ENCODE measurements at regions not wholly inside any gene's neighbourhood (a gene's known extent, or its start where the extent isn't known, plus 50 kb on each side); places are given as distances from the start of the nearest gene placed in this dataset.

DNA sequence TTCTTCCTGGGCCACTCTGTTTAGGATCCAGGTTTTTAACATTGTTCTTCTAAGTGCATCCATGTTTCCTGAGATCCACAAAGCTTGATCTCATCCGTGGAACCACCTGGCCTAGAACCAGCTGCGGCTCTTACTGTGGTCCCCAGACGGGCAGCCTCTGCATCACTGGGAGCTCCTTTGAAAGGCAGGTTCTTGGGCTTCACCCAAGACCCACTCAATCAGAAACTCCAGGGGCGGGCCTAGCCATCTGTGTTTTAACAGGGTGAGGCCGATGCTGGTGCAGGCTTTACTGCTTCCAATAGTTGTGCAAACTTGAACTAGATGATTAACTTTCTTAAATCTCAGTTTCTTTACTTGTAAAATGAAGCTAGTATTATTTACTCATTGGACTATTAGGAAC is 605.7 kb downstream of the FGF9 start:
- H3K4me3 ChIP-seq (ENCODE audit: low read length in 2 of 2), result no peak overlapping the region
- no peaks in the 10 kb centered on the region for H3K36me3 ChIP-seq (ENCODE audit: control insufficient read depth in 2 of 2, insufficient read depth in 2 of 2, low read length in 2 of 2)
- no peak overlapping the region for H3K27ac ChIP-seq (ENCODE audit: low read depth in 2 of 2, low read length in 2 of 2)
- no peaks in the 10 kb centered on the region for H3K9me3 ChIP-seq (ENCODE audit: control insufficient read depth in 2 of 2, low read length in 2 of 2)
- H3K4me1 ChIP-seq (ENCODE audit: control insufficient read depth in 2 of 2, insufficient read depth in 2 of 2, low read length in 2 of 2), result no peaks in the 10 kb centered on the region
- H3K27me3 ChIP-seq (ENCODE audit: control insufficient read depth in 2 of 2, insufficient read depth in 2 of 2, low read length in 2 of 2), result no peaks in the 10 kb centered on the region
- no peak overlapping the region for H3K9ac ChIP-seq (ENCODE audit: low read depth in 1 of 2, low read length in 2 of 2)

DNA sequence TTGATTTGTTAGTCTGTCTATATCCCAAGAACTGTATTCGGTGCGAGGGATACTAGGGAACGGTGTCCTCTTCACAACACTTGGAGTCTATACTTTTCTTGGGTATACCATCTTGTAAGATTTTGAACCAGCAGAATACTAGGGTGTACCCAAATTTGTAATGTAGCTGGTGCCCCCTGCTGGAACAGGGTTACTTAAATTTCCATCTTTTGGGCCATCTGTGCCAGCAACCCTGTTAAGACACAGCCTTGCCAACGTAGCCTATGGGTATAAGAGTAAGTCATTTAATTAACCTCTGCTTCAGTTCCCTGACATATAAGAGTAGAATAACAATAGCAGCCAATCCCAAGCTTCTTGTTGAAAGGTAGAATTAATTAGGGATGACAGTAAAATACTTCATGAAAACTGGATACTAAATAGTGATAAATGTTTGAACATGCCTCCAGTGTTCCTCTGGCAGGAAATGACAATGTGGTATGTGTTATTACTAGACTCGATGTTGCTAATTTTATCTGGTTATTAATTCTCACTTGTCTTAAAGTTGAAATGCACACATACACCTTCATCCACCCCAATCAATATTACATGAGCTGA is 607.6 kb downstream of the FGF9 start:
- Histone ChIP-seq H3K27me3 (ENCODE audit: control insufficient read depth in 2 of 2, insufficient read depth in 2 of 2, low read length in 2 of 2) (no peaks in the 10 kb centered on the region), H3K36me3 (ENCODE audit: control insufficient read depth in 2 of 2, insufficient read depth in 2 of 2, low read length in 2 of 2) (no peaks in the 10 kb centered on the region), H3K4me3 (ENCODE audit: low read length in 2 of 2) (no peak overlapping the region), H3K9me3 (ENCODE audit: control insufficient read depth in 2 of 2, low read length in 2 of 2) (no peaks in the 10 kb centered on the region), H3K9ac (ENCODE audit: low read depth in 1 of 2, low read length in 2 of 2) (no peak overlapping the region), H3K4me1 (ENCODE audit: control insufficient read depth in 2 of 2, insufficient read depth in 2 of 2, low read length in 2 of 2) (no peaks in the 10 kb centered on the region), H3K27ac (ENCODE audit: low read depth in 2 of 2, low read length in 2 of 2) (no peak overlapping the region)

DNA sequence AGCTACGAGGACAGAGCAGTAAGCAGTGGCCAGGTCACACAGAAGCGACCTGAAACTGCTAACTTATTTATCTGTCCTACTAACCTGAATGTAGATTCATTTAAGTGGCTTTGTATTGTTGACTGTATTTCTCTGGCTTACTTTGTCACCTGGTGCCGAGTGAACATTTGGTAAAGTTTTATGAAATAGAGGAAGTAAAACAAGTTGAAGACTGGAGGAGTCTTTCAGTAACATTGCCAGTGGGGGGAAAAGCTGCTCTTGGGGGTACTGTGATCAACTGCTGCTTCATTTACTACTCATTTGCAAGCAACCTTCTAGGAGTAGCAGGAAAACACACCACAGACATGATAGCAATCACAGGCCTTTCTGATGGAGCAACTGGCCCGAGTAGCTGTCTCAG is 615.0 kb downstream of the FGF9 start:
- H3K9me3 ChIP-seq (ENCODE audit: control insufficient read depth in 2 of 2, low read length in 2 of 2), result no peaks in the 10 kb centered on the region
- no peak overlapping the region for H3K27ac ChIP-seq (ENCODE audit: low read depth in 2 of 2, low read length in 2 of 2)
- H3K27me3 ChIP-seq (ENCODE audit: control insufficient read depth in 2 of 2, insufficient read depth in 2 of 2, low read length in 2 of 2), result no peaks in the 10 kb centered on the region
- H3K4me3 ChIP-seq (ENCODE audit: low read length in 2 of 2), result no peak overlapping the region
- H3K4me1 ChIP-seq (ENCODE audit: control insufficient read depth in 2 of 2, insufficient read depth in 2 of 2, low read length in 2 of 2), result no peaks in the 10 kb centered on the region
- no peaks in the 10 kb centered on the region for H3K36me3 ChIP-seq (ENCODE audit: control insufficient read depth in 2 of 2, insufficient read depth in 2 of 2, low read length in 2 of 2)
- no peak overlapping the region for H3K9ac ChIP-seq (ENCODE audit: low read depth in 1 of 2, low read length in 2 of 2)

DNA sequence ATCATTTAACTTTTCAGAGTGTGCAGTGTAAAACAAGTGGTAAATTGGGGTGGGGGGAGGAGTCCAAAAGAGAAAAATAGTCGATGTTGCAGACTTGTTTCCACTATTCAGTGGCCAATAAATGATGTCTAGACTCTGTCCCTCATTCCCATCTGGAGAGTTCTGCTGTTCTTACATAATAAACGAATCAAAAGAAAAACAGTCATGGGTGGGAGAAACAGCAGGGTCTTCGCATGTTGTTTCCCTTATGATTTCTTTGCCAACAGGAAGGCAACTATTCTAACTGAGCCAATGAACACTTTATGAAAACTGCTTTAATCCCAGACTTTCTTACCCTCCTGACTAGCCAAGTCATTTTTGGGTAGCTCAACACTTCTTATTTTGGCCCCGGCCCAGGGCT is 615.5 kb downstream of the FGF9 start:
- no peaks in the 10 kb centered on the region for H3K36me3 ChIP-seq (ENCODE audit: control insufficient read depth in 2 of 2, insufficient read depth in 2 of 2, low read length in 2 of 2)
- no peak overlapping the region for H3K9ac ChIP-seq (ENCODE audit: low read depth in 1 of 2, low read length in 2 of 2)
- H3K9me3 ChIP-seq (ENCODE audit: control insufficient read depth in 2 of 2, low read length in 2 of 2), result no peaks in the 10 kb centered on the region
- H3K27ac ChIP-seq (ENCODE audit: low read depth in 2 of 2, low read length in 2 of 2), result no peak overlapping the region
- H3K27me3 ChIP-seq (ENCODE audit: control insufficient read depth in 2 of 2, insufficient read depth in 2 of 2, low read length in 2 of 2), result no peaks in the 10 kb centered on the region
- H3K4me1 ChIP-seq (ENCODE audit: control insufficient read depth in 2 of 2, insufficient read depth in 2 of 2, low read length in 2 of 2), result no peaks in the 10 kb centered on the region
- no peak overlapping the region for H3K4me3 ChIP-seq (ENCODE audit: low read length in 2 of 2)

DNA sequence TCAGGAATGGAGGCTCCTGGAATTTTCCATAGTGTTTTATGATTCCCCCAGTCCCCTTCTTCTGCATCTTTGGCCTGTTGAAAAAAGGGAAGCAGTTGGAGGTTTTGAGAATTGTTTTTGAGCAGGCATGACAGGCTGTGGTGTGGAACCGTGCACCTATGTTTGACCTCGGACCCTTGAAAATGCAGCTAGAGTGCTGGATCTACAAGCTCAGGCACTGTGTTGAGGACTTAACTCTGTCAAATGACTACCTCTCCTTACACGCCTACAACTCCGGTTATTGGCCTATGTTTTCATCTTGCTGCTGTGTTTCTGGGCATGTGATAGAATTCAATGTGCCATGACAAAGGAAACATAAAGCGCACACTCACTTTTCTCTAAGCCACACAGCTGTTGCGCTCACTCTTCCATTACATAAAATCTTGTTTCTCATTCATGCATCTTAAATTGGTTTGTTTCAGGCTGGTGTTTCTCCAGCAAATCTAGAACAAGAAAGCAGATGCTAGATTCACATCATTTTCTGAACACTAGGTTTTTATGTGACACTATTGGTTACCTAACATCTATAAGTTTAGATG is 616.6 kb downstream of the FGF9 start:
- Histone ChIP-seq H3K36me3 (ENCODE audit: control insufficient read depth in 2 of 2, insufficient read depth in 2 of 2, low read length in 2 of 2) (no peaks in the 10 kb centered on the region), H3K27me3 (ENCODE audit: control insufficient read depth in 2 of 2, insufficient read depth in 2 of 2, low read length in 2 of 2) (no peaks in the 10 kb centered on the region), H3K27ac (ENCODE audit: low read depth in 2 of 2, low read length in 2 of 2) (no peak overlapping the region), H3K9ac (ENCODE audit: low read depth in 1 of 2, low read length in 2 of 2) (no peak overlapping the region), H3K4me1 (ENCODE audit: control insufficient read depth in 2 of 2, insufficient read depth in 2 of 2, low read length in 2 of 2) (no peaks in the 10 kb centered on the region), H3K9me3 (ENCODE audit: control insufficient read depth in 2 of 2, low read length in 2 of 2) (no peaks in the 10 kb centered on the region), H3K4me3 (ENCODE audit: low read length in 2 of 2) (no peak overlapping the region)

DNA sequence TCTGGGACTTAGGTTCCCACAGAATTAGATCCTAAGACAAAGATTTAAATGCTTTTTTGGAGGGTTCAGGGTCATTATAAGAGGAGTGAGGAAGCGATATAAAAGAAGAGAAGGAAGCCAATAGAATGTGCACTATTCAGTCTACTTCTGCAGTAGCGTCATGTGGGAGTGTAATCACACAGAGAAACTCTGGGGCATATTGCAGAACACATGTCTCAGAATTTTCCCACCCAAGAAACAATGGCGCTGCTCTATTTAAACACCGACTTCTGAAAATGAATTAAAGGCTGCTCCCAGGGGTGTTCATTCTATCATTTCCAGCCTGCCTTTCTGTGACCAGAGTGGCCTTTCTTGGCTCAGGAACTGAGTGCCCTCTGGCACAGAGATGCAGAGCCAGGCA is 617.6 kb downstream of the FGF9 start:
- Histone ChIP-seq H3K36me3 (ENCODE audit: control insufficient read depth in 2 of 2, insufficient read depth in 2 of 2, low read length in 2 of 2) (no peaks in the 10 kb centered on the region), H3K4me3 (ENCODE audit: low read length in 2 of 2) (no peak overlapping the region), H3K9ac (ENCODE audit: low read depth in 1 of 2, low read length in 2 of 2) (no peak overlapping the region)

DNA sequence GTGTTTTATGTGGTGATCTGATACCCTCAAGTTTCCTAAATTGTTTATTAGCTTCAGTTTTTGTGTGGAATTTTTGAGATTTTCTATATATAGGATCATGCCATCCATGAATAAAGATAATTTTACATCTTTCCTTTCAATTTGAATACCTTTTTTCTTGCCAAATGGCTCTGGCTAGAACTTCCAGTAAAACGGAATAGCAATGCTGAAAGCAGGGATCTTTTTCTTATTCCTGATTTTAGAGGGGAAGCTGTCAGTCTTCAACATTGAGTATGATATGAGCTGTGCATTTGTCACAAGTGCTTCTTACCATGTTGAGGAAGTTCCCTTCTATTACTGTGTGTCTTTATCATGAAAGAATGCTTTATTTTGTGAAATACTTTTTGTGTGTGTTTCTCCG is 618.8 kb downstream of the FGF9 start:
- H3K9ac ChIP-seq (ENCODE audit: low read depth in 1 of 2, low read length in 2 of 2), result no peak overlapping the region
- no peaks in the 10 kb centered on the region for H3K36me3 ChIP-seq (ENCODE audit: control insufficient read depth in 2 of 2, insufficient read depth in 2 of 2, low read length in 2 of 2)
- no peaks in the 10 kb centered on the region for H3K4me1 ChIP-seq (ENCODE audit: control insufficient read depth in 2 of 2, insufficient read depth in 2 of 2, low read length in 2 of 2)
- H3K27ac ChIP-seq (ENCODE audit: low read depth in 2 of 2, low read length in 2 of 2), result no peak overlapping the region
- H3K27me3 ChIP-seq (ENCODE audit: control insufficient read depth in 2 of 2, insufficient read depth in 2 of 2, low read length in 2 of 2), result no peaks in the 10 kb centered on the region
- H3K9me3 ChIP-seq (ENCODE audit: control insufficient read depth in 2 of 2, low read length in 2 of 2), result no peaks in the 10 kb centered on the region
- no peak overlapping the region for H3K4me3 ChIP-seq (ENCODE audit: low read length in 2 of 2)

More for the DNA sequence above, 617.6 kb downstream of the FGF9 start:
- Histone ChIP-seq H3K27ac (ENCODE audit: low read depth in 2 of 2, low read length in 2 of 2) (no peak overlapping the region), H3K4me1 (ENCODE audit: control insufficient read depth in 2 of 2, insufficient read depth in 2 of 2, low read length in 2 of 2) (no peaks in the 10 kb centered on the region), H3K9me3 (ENCODE audit: control insufficient read depth in 2 of 2, low read length in 2 of 2) (no peaks in the 10 kb centered on the region), H3K27me3 (ENCODE audit: control insufficient read depth in 2 of 2, insufficient read depth in 2 of 2, low read length in 2 of 2) (no peaks in the 10 kb centered on the region)

DNA sequence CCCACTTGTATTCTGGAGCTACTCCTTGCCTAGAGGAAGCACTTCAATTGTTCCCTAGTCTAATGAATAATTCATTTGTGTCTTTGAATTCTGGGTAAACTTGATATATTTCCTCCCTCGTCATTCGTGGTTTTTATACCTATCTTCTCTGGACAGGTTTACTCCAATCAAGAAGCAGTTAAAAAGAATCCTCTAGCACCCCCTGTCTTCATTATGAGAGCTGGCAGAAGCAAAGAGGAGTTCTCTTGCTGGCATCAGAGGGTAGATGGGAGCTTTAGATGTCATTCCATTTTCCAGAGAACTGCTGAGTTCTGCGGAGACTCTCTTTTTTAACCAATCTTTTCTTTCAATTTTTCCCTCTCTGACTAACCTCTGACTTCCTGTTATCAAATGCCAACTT is 627.7 kb downstream of the FGF9 start:
- Histone ChIP-seq H3K36me3 (ENCODE audit: control insufficient read depth in 2 of 2, insufficient read depth in 2 of 2, low read length in 2 of 2) (no peaks in the 10 kb centered on the region), H3K27me3 (ENCODE audit: control insufficient read depth in 2 of 2, insufficient read depth in 2 of 2, low read length in 2 of 2) (no peaks in the 10 kb centered on the region)

DNA sequence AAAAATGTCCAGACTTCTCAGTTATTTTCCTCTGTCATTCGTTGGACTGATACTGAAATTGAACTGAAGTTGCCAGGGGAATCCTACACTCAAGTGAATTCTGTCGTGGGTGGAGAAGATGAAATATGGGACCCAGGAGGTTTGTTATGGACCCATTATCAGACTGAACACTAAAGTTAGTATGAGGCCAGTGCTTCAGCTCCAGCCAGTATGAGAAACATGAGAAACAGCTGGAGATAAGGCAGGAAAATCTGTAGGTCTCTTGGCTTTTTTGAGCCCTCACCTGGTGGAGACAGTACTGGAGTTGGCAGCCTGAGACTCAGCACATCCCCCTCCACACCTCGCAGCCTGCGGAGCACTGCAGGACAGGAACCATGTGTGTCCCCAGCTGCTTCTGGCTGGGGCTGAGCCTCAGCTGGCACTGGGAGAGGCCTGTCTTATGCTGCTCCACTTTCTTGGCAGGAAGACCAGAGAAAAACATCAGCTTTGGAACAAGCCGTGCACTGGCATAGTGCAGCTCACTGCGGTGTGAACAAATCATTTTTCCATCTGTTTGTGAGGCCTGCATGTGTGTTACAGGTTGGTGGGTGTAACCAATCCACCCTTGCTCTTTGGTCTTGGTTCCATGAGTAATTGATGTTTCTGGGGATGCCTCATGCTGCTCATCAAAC is 641.0 kb downstream of the FGF9 start:
- no peaks in the 10 kb centered on the region for H3K27me3 ChIP-seq (ENCODE audit: control insufficient read depth in 2 of 2, insufficient read depth in 2 of 2, low read length in 2 of 2)
- H3K4me3 ChIP-seq (ENCODE audit: low read length in 2 of 2), result no peak overlapping the region
- no peaks in the 10 kb centered on the region for H3K9me3 ChIP-seq (ENCODE audit: control insufficient read depth in 2 of 2, low read length in 2 of 2)
- H3K36me3 ChIP-seq (ENCODE audit: control insufficient read depth in 2 of 2, insufficient read depth in 2 of 2, low read length in 2 of 2), result no peaks in the 10 kb centered on the region
- H3K9ac ChIP-seq (ENCODE audit: low read depth in 1 of 2, low read length in 2 of 2), result no peak overlapping the region
- H3K4me1 ChIP-seq (ENCODE audit: control insufficient read depth in 2 of 2, insufficient read depth in 2 of 2, low read length in 2 of 2), result no peaks in the 10 kb centered on the region
- no peak overlapping the region for H3K27ac ChIP-seq (ENCODE audit: low read depth in 2 of 2, low read length in 2 of 2)

More for the DNA sequence above, 627.7 kb downstream of the FGF9 start:
- Histone ChIP-seq H3K9ac (ENCODE audit: low read depth in 1 of 2, low read length in 2 of 2) (no peak overlapping the region), H3K4me1 (ENCODE audit: control insufficient read depth in 2 of 2, insufficient read depth in 2 of 2, low read length in 2 of 2) (no peaks in the 10 kb centered on the region), H3K4me3 (ENCODE audit: low read length in 2 of 2) (no peak overlapping the region), H3K9me3 (ENCODE audit: control insufficient read depth in 2 of 2, low read length in 2 of 2) (peaks cover 0 to 2% of the 10 kb centered on the region in 2 donors), H3K27ac (ENCODE audit: low read depth in 2 of 2, low read length in 2 of 2) (no peak overlapping the region)

DNA sequence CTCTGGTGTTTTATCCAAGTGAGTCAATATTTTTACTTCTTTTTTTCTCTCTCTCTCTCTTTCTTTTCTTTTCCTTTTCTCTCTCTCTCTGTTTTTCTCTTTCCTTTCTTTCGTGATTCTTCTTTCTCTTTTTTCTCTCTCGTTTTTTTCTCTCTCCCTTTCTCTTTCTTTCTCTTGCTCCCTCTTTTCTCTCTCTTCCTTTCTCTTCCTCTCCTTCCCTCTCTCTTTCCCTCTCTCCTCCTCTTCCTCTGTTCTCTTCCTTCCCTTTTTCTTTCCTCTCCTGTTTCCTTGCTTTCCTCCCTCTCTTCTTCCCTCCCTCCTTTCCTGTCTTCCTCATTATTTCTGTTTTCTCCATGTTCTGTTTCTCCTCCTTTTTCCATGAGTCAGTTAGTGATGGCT is 641.5 kb downstream of the FGF9 start:
- no peak overlapping the region for H3K9ac ChIP-seq (ENCODE audit: low read depth in 1 of 2, low read length in 2 of 2)
- H3K27me3 ChIP-seq (ENCODE audit: control insufficient read depth in 2 of 2, insufficient read depth in 2 of 2, low read length in 2 of 2), result no peaks in the 10 kb centered on the region
- no peaks in the 10 kb centered on the region for H3K4me1 ChIP-seq (ENCODE audit: control insufficient read depth in 2 of 2, insufficient read depth in 2 of 2, low read length in 2 of 2)
- H3K4me3 ChIP-seq (ENCODE audit: low read length in 2 of 2), result no peak overlapping the region
- no peaks in the 10 kb centered on the region for H3K36me3 ChIP-seq (ENCODE audit: control insufficient read depth in 2 of 2, insufficient read depth in 2 of 2, low read length in 2 of 2)
- H3K9me3 ChIP-seq (ENCODE audit: control insufficient read depth in 2 of 2, low read length in 2 of 2), result no peaks in the 10 kb centered on the region
- H3K27ac ChIP-seq (ENCODE audit: low read depth in 2 of 2, low read length in 2 of 2), result no peak overlapping the region

Data from mucosa of rectum (tissue), 2 donors.